HepG2 (cell line): ENCODE measurements at regions not wholly inside any gene's neighbourhood (a gene's known extent, or its start where the extent isn't known, plus 50 kb on each side); places are given as distances from the start of the nearest gene placed in this dataset.
"Not testable (repeated sequence)": the region's sequence is repeated elsewhere in the genome, so short reads cannot be mapped to it uniquely, and the experiment has no call there.

ENCODE experiments used
- ATAC-seq: fragments of 200-7000 bp; cut with Tn5 transposase; 3 replicates; pipeline ENCODE4 v1.9.1; 2020; ENCODE audit warnings: mild to moderate bottlenecking, moderate library complexity
- BruUV-seq: library from RNA; stranded (reverse); fragments of 400-500 nt; replicated peaks from 2 replicates; lab custom pipeline; 2021; lab: Mats Ljungman, UMichigan
- CTCF ChIA-PET: fragments of 300-600 bp; formaldehyde crosslinking; extraction: SDS; loops from one replicate; lab custom pipeline; 2021; ENCODE audit warnings: low total read pairs, inconsistent platforms, low intra/inter-chr PET ratio; lab: Yijun Ruan, JAX
- POLR2A ChIA-PET: fragments of 350-600 bp; sonication (Branson Sonifier 250); formaldehyde crosslinking; loops from one replicate; lab custom pipeline; 2020; ENCODE audit warnings: antibody characterized with exemption, inconsistent platforms; lab: Yijun Ruan, JAX
- DNase-seq: peaks from one replicate; pipeline ENCODE4 v3.0.0-alpha.2; 2015; ENCODE audit warnings: low spot score
- FAIRE-seq: peaks from 3 replicates; lab custom pipeline; 2011; peaks lifted over from hg19 to GRCh38; lab: Jason Lieb, UNC
- H2AFZ ChIP-seq: one replicate; pipeline ENCODE4 v1.6.1; 2011; ENCODE audit warnings: low read length, inconsistent platforms
- H3K27ac ChIP-seq: fragments of 300-600 bp; 3 replicates; pipeline ENCODE4 v1.8.0; 2011; ENCODE audit warnings: mixed run types, mild to moderate bottlenecking, mixed read lengths, low read length, inconsistent platforms; ENCODE audit not compliant: insufficient read depth; ENCODE audit errors: extremely low read length
- H3K27me3 ChIP-seq, 2 experiments: fragments of 200-600 bp in 1 of 2; 2 replicates in 1 of 2; 3 replicates in 1 of 2; pipeline versions ENCODE4 v1.6.0 to v1.8.0; 2011; ENCODE audit warnings: low read length in 2 of 2, mild to moderate bottlenecking in 2 of 2, moderate library complexity in 2 of 2, inconsistent platforms in 1 of 2; ENCODE audit not compliant: insufficient read depth in 2 of 2, control insufficient read depth in 1 of 2
- H3K36me3 ChIP-seq, 2 experiments: fragments of 200-600 bp in 1 of 2; replicated peaks in 1 of 2; 2 replicates in 1 of 2; 3 replicates in 1 of 2; pipeline versions ENCODE4 v1.5.1 to v1.8.0; 2011; ENCODE audit warnings: low read length in 2 of 2, inconsistent platforms in 1 of 2; ENCODE audit not compliant: insufficient read depth in 2 of 2, control insufficient read depth in 1 of 2
- H3K4me1 ChIP-seq: 2 replicates; pipeline ENCODE4 v1.5.1; 2012; ENCODE audit warnings: low read length, inconsistent platforms; ENCODE audit not compliant: insufficient read depth
- H3K4me2 ChIP-seq: 2 replicates; pipeline ENCODE4 v1.6.0; 2011; ENCODE audit warnings: low read depth, low read length, inconsistent platforms
- H3K4me3 ChIP-seq, 3 experiments: fragments of 200-600 bp in 1 of 3; sonication (generic), shearing (Covaris generic) in 1 of 3; replicated peaks in 1 of 3; 2 replicates each; pipeline ENCODE4 v1.5.1; 2011 to 2016; ENCODE audit warnings: low read length in 3 of 3, inconsistent platforms in 2 of 3, low read depth in 2 of 3, mild to moderate bottlenecking in 2 of 3, control low read depth in 1 of 3, mixed read lengths in 1 of 3; ENCODE audit not compliant: insufficient read depth in 1 of 3
- H3K79me2 ChIP-seq: one replicate; pipeline ENCODE4 v1.6.1; 2011; ENCODE audit warnings: low read length, inconsistent platforms; ENCODE audit not compliant: insufficient read depth
- H3K9ac ChIP-seq: 2 replicates; pipeline ENCODE4 v1.6.0; 2011; ENCODE audit warnings: mild to moderate bottlenecking, low read depth, low read length, inconsistent platforms; ENCODE audit not compliant: insufficient read depth
- H3K9me3 ChIP-seq: 2 replicates; pipeline ENCODE4 v1.5.1; 2012; ENCODE audit warnings: mild to moderate bottlenecking, low read length
- H4K20me1 ChIP-seq: 2 replicates; pipeline ENCODE4 v1.6.0; 2011; ENCODE audit warnings: inconsistent platforms, mild to moderate bottlenecking, low read length, moderate library complexity; ENCODE audit not compliant: insufficient read depth
- ATAD3A ChIP-seq: sonication (generic); formaldehyde crosslinking; IDR thresholded peaks from 2 replicates; pipeline ENCODE4 v1.4.0; 2020; ENCODE audit warnings: missing genetic modification reagents
- BORCS8-MEF2B ChIP-seq: sonication (generic); formaldehyde crosslinking; IDR thresholded peaks from 2 replicates; pipeline ENCODE4 v1.8.0; 2022; ENCODE audit warnings: mild to moderate bottlenecking, missing genetic modification reagents
- CC2D1A ChIP-seq: sonication (generic); formaldehyde crosslinking; IDR thresholded peaks from 2 replicates; pipeline ENCODE4 v1.8.1; 2023; ENCODE audit warnings: mild to moderate bottlenecking, missing genetic modification reagents
- ERF ChIP-seq: IDR thresholded peaks from 2 replicates; pipeline ENCODE4 v1.6.1; 2018; ENCODE audit warnings: missing biosample characterization, missing genetic modification reagents
- MED13 ChIP-seq: sonication (generic); formaldehyde crosslinking; IDR thresholded peaks from 2 replicates; pipeline ENCODE4 v1.5.0; 2020; ENCODE audit warnings: missing genetic modification reagents
- PCBP2 ChIP-seq: fragments of 200-400 bp; formaldehyde crosslinking; optimal IDR thresholded peaks from 2 replicates; pipeline ENCODE3; 2018; ENCODE audit warnings: low read length, low read depth; ENCODE audit not compliant: poor library complexity, severe bottlenecking
- SMYD3 ChIP-seq: sonication (generic); formaldehyde crosslinking; IDR thresholded peaks from 2 replicates; pipeline ENCODE4 v1.8.1; 2023; ENCODE audit warnings: mild to moderate bottlenecking, missing genetic modification reagents
- TAF1 ChIP-seq: sonication (generic); formaldehyde crosslinking; IDR thresholded peaks from 2 replicates; pipeline ENCODE4 v1.4.0; 2020; ENCODE audit warnings: missing genetic modification reagents
- TMF1 ChIP-seq: sonication (generic); formaldehyde crosslinking; IDR thresholded peaks from 2 replicates; pipeline ENCODE4 v1.8.1; 2022; ENCODE audit warnings: low read depth, missing genetic modification reagents
- ZFP62 ChIP-seq: sonication (generic); formaldehyde crosslinking; IDR thresholded peaks from 2 replicates; pipeline ENCODE4 v1.4.0; 2020; ENCODE audit warnings: missing genetic modification reagents
- ZFP82 ChIP-seq: sonication (generic); formaldehyde crosslinking; IDR thresholded peaks from 2 replicates; pipeline ENCODE4 v1.5.1; 2020; ENCODE audit warnings: mild to moderate bottlenecking, missing genetic modification reagents, borderline replicate concordance
- ZGPAT ChIP-seq: IDR thresholded peaks from 2 replicates; pipeline ENCODE4 v1.6.1; 2016; ENCODE audit warnings: mild to moderate bottlenecking
- ZNF234 ChIP-seq: sonication (generic); formaldehyde crosslinking; conservative IDR thresholded peaks from 2 replicates; pipeline ENCODE4 v1.5.1; 2020; ENCODE audit warnings: mild to moderate bottlenecking, missing genetic modification reagents
- ZNF460 ChIP-seq: sonication (generic); formaldehyde crosslinking; IDR thresholded peaks from 2 replicates; pipeline ENCODE4 v1.5.1; 2020; ENCODE audit warnings: missing genetic modification reagents, mild to moderate bottlenecking, borderline replicate concordance
- ZNF841 ChIP-seq: sonication (generic); formaldehyde crosslinking; IDR thresholded peaks from 2 replicates; pipeline ENCODE4 v1.8.1; 2023; ENCODE audit warnings: missing genetic modification reagents, borderline replicate concordance
- WGBS: methylation state at CpG from one replicate; pipeline ENCODE4 v1.1.6; 2017; ENCODE audit warnings: low lambda C conversion rate; 5-methylcytosine and 5-hydroxymethylcytosine counted together
- in situ Hi-C: cut with HindIII; loops from 2 replicates; pipeline ENCODE4 v1.10.0; 2017; ENCODE audit warnings: low pct_unique_long_range_greater_than_20kb; ENCODE audit not compliant: extremely low pct_ligation_motif_present
- intact Hi-C: fragments of 100-400 bp; cut with micrococcal nuclease; formaldehyde crosslinking; loops from one replicate; pipeline ENCODE4 v1.10.0; 2022; ENCODE audit not compliant: unreplicated experiment
- TF ChIP-seq, protein P1 (sequence below): sonication (generic); formaldehyde crosslinking; IDR thresholded peaks from 2 replicates; pipeline ENCODE4 v1.5.0; 2020; ENCODE audit warnings: mild to moderate bottlenecking, low read depth, missing genetic modification reagents, borderline replicate concordance

- ChIA-PET CTCF (no interaction called here), POLR2A (no interaction called here)
- no peak overlapping the region for H3K4me2 ChIP-seq
- no peaks in the 10 kb centered on the region for H3K79me2 ChIP-seq
- no peak for TF ChIP-seq PCBP2
- TF ChIP-seq CC2D1A, result no peak
- TF ChIP-seq TAF1, result no peak
- TF ChIP-seq, protein P1, sequence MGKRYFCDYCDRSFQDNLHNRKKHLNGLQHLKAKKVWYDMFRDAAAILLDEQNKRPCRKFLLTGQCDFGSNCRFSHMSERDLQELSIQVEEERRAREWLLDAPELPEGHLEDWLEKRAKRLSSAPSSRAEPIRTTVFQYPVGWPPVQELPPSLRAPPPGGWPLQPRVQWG (CRISPR knock-in tag), result no peak
- no peak for TF ChIP-seq ZNF841
- TF ChIP-seq ZNF234, result no peak
- TF ChIP-seq ZGPAT (CRISPR knock-in tag), result no peak
- TF ChIP-seq ATAD3A (CRISPR knock-in tag), result no peak
- TF ChIP-seq SMYD3, result no peak
- no peak for TF ChIP-seq BORCS8-MEF2B (CRISPR knock-in tag)
- no peak for TF ChIP-seq MED13 (CRISPR knock-in tag)
- no peak for TF ChIP-seq TMF1
- TF ChIP-seq ZFP82 (CRISPR knock-in tag), result no peak
- TF ChIP-seq ZNF460 (CRISPR knock-in tag), result no peak
- TF ChIP-seq ERF (CRISPR knock-in tag), result no peak
- TF ChIP-seq ZFP62 (CRISPR knock-in tag), result no peak
- no peaks in the 10 kb centered on the region for H3K9me3 ChIP-seq
- intact Hi-C loops (no loop called here), in situ Hi-C loops (no loop called here)
- H3K9ac ChIP-seq, result no peak overlapping the region
- no peaks in the 10 kb centered on the region for H3K36me3 ChIP-seq
- H3K27me3 ChIP-seq, result peaks cover 0 to 3% of the 10 kb centered on the region in 2 experiments; a peak in 1 of 5 replicates
- no peaks in the 10 kb centered on the region for H4K20me1 ChIP-seq
- DNase-seq (no peak), FAIRE-seq (no peak), ATAC-seq (no peak)
- no peaks in the 10 kb centered on the region for H3K4me1 ChIP-seq
- H3K27ac ChIP-seq, result no peak overlapping the region
- BruUV-seq, result no TSS peak
- no peak overlapping the region for H2AFZ ChIP-seq
- no peak overlapping the region for H3K4me3 ChIP-seq
Measured at GRCh38 chr10:31668326-31668725, 260.3 kb downstream of the ARHGAP12 start.

DNA sequence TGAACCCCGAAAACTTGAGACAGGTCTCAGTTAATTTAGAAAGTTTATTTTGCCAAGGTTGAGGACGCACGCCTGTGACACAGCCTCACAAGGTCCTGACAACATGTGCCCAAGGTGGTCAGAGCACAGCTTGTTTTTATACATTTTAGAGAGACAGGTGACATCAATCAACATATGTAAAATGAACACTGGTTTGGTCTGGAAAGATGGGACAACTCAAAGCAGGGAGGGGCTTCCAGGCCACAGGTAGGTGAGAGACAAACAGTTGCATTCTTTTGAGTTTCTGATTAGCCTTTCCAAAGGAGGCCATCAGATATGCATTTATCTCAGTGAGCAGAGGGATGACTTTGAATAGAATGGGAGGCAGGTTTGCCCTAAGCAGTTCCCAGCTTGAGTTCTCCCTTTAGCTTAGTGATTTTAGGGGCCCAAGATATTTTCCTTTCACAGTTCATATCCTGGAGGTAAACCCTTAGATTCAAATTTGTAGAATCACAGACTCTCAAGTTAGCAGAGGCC, 262.8 kb downstream of the ARHGAP12 start:
- H3K36me3 ChIP-seq, H4K20me1 ChIP-seq, in situ Hi-C loops, DNase-seq, POLR2A ChIA-PET, intact Hi-C loops, H3K4me1 ChIP-seq, H3K9me3 ChIP-seq, CTCF ChIA-PET, BruUV-seq, H3K4me3 ChIP-seq, H3K4me2 ChIP-seq, H3K79me2 ChIP-seq, H2AFZ ChIP-seq, ATAC-seq, H3K9ac ChIP-seq, FAIRE-seq, H3K27me3 ChIP-seq, H3K27ac ChIP-seq: not testable (repeated sequence)
- WGBS, result 7% methylated on average over 3 of the region's 3 CpGs
